GM13976 (cell line): ENCODE measurements at regions not wholly inside any gene's neighbourhood (a gene's known extent, or its start where the extent isn't known, plus 50 kb on each side); places are given as distances from the start of the nearest gene placed in this dataset.

Source experiments
- DNase-seq: peaks from one replicate; pipeline ENCODE4 v3.0.0; 2012; ENCODE audit warnings: low spot score
- CTCF ChIP-seq: IDR thresholded peaks from 2 replicates; pipeline ENCODE4 v1.5.1; 2012; ENCODE audit warnings: borderline replicate concordance, mild to moderate bottlenecking; ENCODE audit not compliant: insufficient read depth; ENCODE audit errors: extremely low read depth, missing control alignments, control extremely low read depth
- in situ Hi-C: fragments of 300-500 bp; cut with MboI; formaldehyde crosslinking; loops from one replicate; pipeline ENCODE4 v1.12.0; 2022; ENCODE audit warnings: low sequenced_read_pairs, mixed read lengths, inconsistent platforms; ENCODE audit not compliant: unreplicated experiment

- no peak for TF ChIP-seq CTCF
- in situ Hi-C loops: loop anchor here (25.0 kb wide), 1 partner anchor 265 kb away; no protein-coding TSS in a partner anchor
- DNase-seq: no peak
These were observed 308.9 kb downstream of the CWC27 start for GRCh38 chr5:65077653-65078052.

GRCh38 chr5:65078331-65078730 lies 309.6 kb downstream of the CWC27 start:
- DNase-seq: no peak
- no peak for TF ChIP-seq CTCF
- in situ Hi-C loops: loop anchor here (25.0 kb wide), 1 partner anchor 266 kb away; no protein-coding TSS in a partner anchor

- in situ Hi-C loops: loop anchor here (25.0 kb wide), 1 partner anchor 269 kb away; no protein-coding TSS in a partner anchor
- TF ChIP-seq CTCF: no peak
- DNase-seq: no peak
These were observed 312.3 kb downstream of the CWC27 start for GRCh38 chr5:65081071-65081470.

- no peak for DNase-seq
- in situ Hi-C loops: loop anchor here (25.0 kb wide), 1 partner anchor 273 kb away; no protein-coding TSS in a partner anchor
- TF ChIP-seq CTCF: no peak
These were observed 316.2 kb downstream of the CWC27 start for GRCh38 chr5:65084795-65085515.

GRCh38 chr5:65085516-65085850 lies 316.8 kb downstream of the CWC27 start:
- DNase-seq: no peak
- no peak for TF ChIP-seq CTCF
- in situ Hi-C loops: loop anchor here (25.0 kb wide), 1 partner anchor 273 kb away; no protein-coding TSS in a partner anchor

GRCh38 chr5:65086234-65086890 lies 317.6 kb downstream of the CWC27 start:
- TF ChIP-seq CTCF: no peak
- in situ Hi-C loops: loop anchor here (25.0 kb wide), 1 partner anchor 274 kb away; no protein-coding TSS in a partner anchor
- DNase-seq: no peak
